PFSK-1 (cell line): ENCODE measurements at regions not wholly inside any gene's neighbourhood (a gene's known extent, or its start where the extent isn't known, plus 50 kb on each side); places are given as distances from the start of the nearest gene placed in this dataset.

Experiments
- FOXP2 ChIP-seq: optimal IDR thresholded peaks from 2 replicates; pipeline ENCODE3; 2011; ENCODE audit warnings: borderline replicate concordance, control low read depth, inconsistent platforms; ENCODE audit not compliant: insufficient read depth; ENCODE audit errors: extremely low read length, extremely low read depth
- POLR2AphosphoS5 ChIP-seq: IDR thresholded peaks from 2 replicates; pipeline ENCODE4 v1.6.1; 2012; ENCODE audit warnings: low read depth, mild to moderate bottlenecking, control low read depth, low read length, moderate library complexity
- REST ChIP-seq, 2 experiments: IDR thresholded peaks; 2 replicates each; pipeline versions ENCODE4 v1.6.1 to v1.8.0; 2011 to 2012; ENCODE audit warnings: low read depth in 2 of 2, low read length in 2 of 2, control low read depth in 1 of 2, inconsistent platforms in 1 of 2, mild to moderate bottlenecking in 1 of 2, moderate library complexity in 1 of 2; ENCODE audit not compliant: insufficient read depth in 1 of 2
- SIN3A ChIP-seq: IDR thresholded peaks from 2 replicates; pipeline ENCODE4 v1.6.1; 2012; ENCODE audit warnings: mild to moderate bottlenecking, low read length, moderate library complexity, borderline replicate concordance; ENCODE audit not compliant: insufficient read depth
- TAF1 ChIP-seq: IDR thresholded peaks from 2 replicates; pipeline ENCODE4 v1.6.1; 2012; ENCODE audit warnings: low read length, control low read depth, borderline replicate concordance; ENCODE audit not compliant: insufficient read depth

- TF ChIP-seq REST (IDR thresholded peaks at IDR 0.05; ENCODE audit: insufficient read depth in 1 of 2, low read depth in 2 of 2, low read length in 2 of 2) (no peak), FOXP2 (no peak), POLR2AphosphoS5 (no peak), SIN3A (no peak), TAF1 (no peak)
Observed at GRCh38 chr4:66016240-66016639, 346.0 kb upstream of the EPHA5 start.

GRCh38 chr4:66014146-66014765, 344.0 kb upstream of the EPHA5 start:
- TF ChIP-seq SIN3A (no peak), FOXP2 (no peak), REST (IDR thresholded peaks at IDR 0.05; ENCODE audit: insufficient read depth in 1 of 2, low read depth in 2 of 2, low read length in 2 of 2) (no peak), TAF1 (no peak)

- no peak for TF ChIP-seq POLR2AphosphoS5
Observed at GRCh38 chr4:66000510-66001117, 330.3 kb upstream of the EPHA5 start.

- TF ChIP-seq SIN3A: no peak
- TF ChIP-seq POLR2AphosphoS5: no peak
- no peak for TF ChIP-seq REST (IDR thresholded peaks at IDR 0.05; ENCODE audit: insufficient read depth in 1 of 2, low read depth in 2 of 2, low read length in 2 of 2)
- TF ChIP-seq TAF1: no peak
- no peak for TF ChIP-seq FOXP2
Observed at GRCh38 chr4:65999518-65999871, 329.2 kb upstream of the EPHA5 start.

GRCh38 chr4:65983061-65983460, 312.8 kb upstream of the EPHA5 start:
- no peak for TF ChIP-seq SIN3A
- no peak for TF ChIP-seq POLR2AphosphoS5
- no peak for TF ChIP-seq FOXP2

GRCh38 chr4:65976287-65976686, 306.0 kb upstream of the EPHA5 start:
- TF ChIP-seq FOXP2 (no peak), POLR2AphosphoS5 (no peak), TAF1 (no peak)
